HEK293 (cell line): ENCODE measurements at regions not wholly inside any gene's neighbourhood (a gene's known extent, or its start where the extent isn't known, plus 50 kb on each side); places are given as distances from the start of the nearest gene placed in this dataset.

Experiments
- CTCF ChIA-PET: fragments of 350-600 bp; formaldehyde crosslinking; extraction: SDS; loops from one replicate; lab custom pipeline; 2021; ENCODE audit warnings: antibody characterized with exemption; lab: Yijun Ruan, JAX
- POLR2A ChIA-PET: fragments of 300-600 bp; formaldehyde crosslinking; extraction: SDS; loops from one replicate; lab custom pipeline; 2020; ENCODE audit warnings: antibody characterized with exemption, inconsistent platforms; lab: Yijun Ruan, JAX
- H3K27ac ChIP-seq: fragments of 200-500 bp; sonication (Bioruptor generic); 2 replicates; pipeline ENCODE4 v1.5.1; 2014; ENCODE audit warnings: low read depth, low read length, control low read depth, inconsistent platforms; ENCODE audit errors: extremely low read depth
- H3K36me3 ChIP-seq, 2 experiments: fragments of 200-500 bp in 1 of 2; sonication (Bioruptor generic) in 1 of 2; 1 replicate in 1 of 2; 2 replicates in 1 of 2; pipeline ENCODE4 v1.5.1; 2014 to 2017; ENCODE audit warnings: inconsistent platforms in 2 of 2, low read length in 2 of 2; ENCODE audit not compliant: control insufficient read depth in 2 of 2, insufficient read depth in 1 of 2
- H3K4me1 ChIP-seq: fragments of 200-500 bp; sonication (Bioruptor generic); 2 replicates; pipeline ENCODE4 v1.5.1; 2014; ENCODE audit warnings: mild to moderate bottlenecking, low read length, inconsistent platforms; ENCODE audit not compliant: control insufficient read depth, insufficient read depth
- H3K4me3 ChIP-seq: 2 replicates; pipeline ENCODE4 v1.5.1; 2011; ENCODE audit warnings: low read depth, mild to moderate bottlenecking, control low read depth, low read length, moderate library complexity
- H3K9me3 ChIP-seq: fragments of 200-500 bp; sonication (Bioruptor generic); 2 replicates; pipeline ENCODE4 v1.5.1; 2014; ENCODE audit warnings: low read depth, low read length, inconsistent platforms; ENCODE audit not compliant: control insufficient read depth, insufficient read depth
- GLI4 ChIP-seq: fragments of 450-650 bp; formaldehyde crosslinking; IDR thresholded peaks from 2 replicates; pipeline ENCODE4 v1.5.1; 2016; ENCODE audit warnings: missing biosample characterization, missing genetic modification characterization
- OVOL3 ChIP-seq: fragments of 450-650 bp; formaldehyde crosslinking; IDR thresholded peaks from 2 replicates; pipeline ENCODE4 v1.5.1; 2016; ENCODE audit warnings: missing biosample characterization, missing genetic modification characterization
- TSHZ1 ChIP-seq: fragments of 450-650 bp; formaldehyde crosslinking; IDR thresholded peaks from 2 replicates; pipeline ENCODE4 v1.5.1; 2016; ENCODE audit warnings: missing biosample characterization, missing genetic modification characterization, borderline replicate concordance
- YY2 ChIP-seq: fragments of 450-650 bp; formaldehyde crosslinking; IDR thresholded peaks from 2 replicates; pipeline ENCODE4 v1.5.1; 2016; ENCODE audit warnings: missing biosample characterization, missing genetic modification characterization
- ZFP3 ChIP-seq: fragments of 450-650 bp; formaldehyde crosslinking; IDR thresholded peaks from 2 replicates; pipeline ENCODE4 v1.5.1; 2016; ENCODE audit warnings: low read depth, missing biosample characterization, missing genetic modification characterization
- ZNF211 ChIP-seq: fragments of 450-650 bp; formaldehyde crosslinking; IDR thresholded peaks from 2 replicates; pipeline ENCODE4 v1.5.1; 2016; ENCODE audit warnings: low read depth, missing biosample characterization, missing genetic modification characterization
- ZNF239 ChIP-seq: fragments of 450-650 bp; formaldehyde crosslinking; IDR thresholded peaks from 2 replicates; pipeline ENCODE4 v1.5.1; 2016; ENCODE audit warnings: missing biosample characterization, missing genetic modification characterization
- ZNF274 ChIP-seq, 2 experiments: fragments of 200-500 bp in 1 of 2; fragments of 450-650 bp in 1 of 2; sonication (Bioruptor generic) in 1 of 2; formaldehyde crosslinking in 1 of 2; IDR thresholded peaks; 2 replicates each; pipeline versions ENCODE4 v1.5.1 to v1.6.1; 2014 to 2016; ENCODE audit warnings: borderline replicate concordance in 1 of 2, inconsistent platforms in 1 of 2, low read length in 1 of 2, missing biosample characterization in 1 of 2, missing genetic modification characterization in 1 of 2
- ZNF280C ChIP-seq: fragments of 450-650 bp; formaldehyde crosslinking; IDR thresholded peaks from 2 replicates; pipeline ENCODE4 v1.5.1; 2016; ENCODE audit warnings: missing biosample characterization, missing genetic modification characterization
- ZNF292 ChIP-seq: fragments of 450-650 bp; formaldehyde crosslinking; IDR thresholded peaks from 2 replicates; pipeline ENCODE4 v1.5.1; 2016; ENCODE audit warnings: low read depth, missing biosample characterization, missing genetic modification characterization, borderline replicate concordance
- ZNF501 ChIP-seq: fragments of 450-650 bp; formaldehyde crosslinking; IDR thresholded peaks from 2 replicates; pipeline ENCODE4 v1.5.1; 2016; ENCODE audit warnings: missing biosample characterization, missing genetic modification characterization
- ZNF585B ChIP-seq: fragments of 450-650 bp; formaldehyde crosslinking; IDR thresholded peaks from 2 replicates; pipeline ENCODE4 v1.5.1; 2016; ENCODE audit warnings: missing biosample characterization, missing genetic modification characterization
- ZNF660 ChIP-seq: fragments of 450-650 bp; IDR thresholded peaks from 2 replicates; pipeline ENCODE4 v1.5.1; 2018; ENCODE audit warnings: missing biosample characterization, mild to moderate bottlenecking, missing genetic modification characterization
- ZNF747 ChIP-seq: fragments of 450-650 bp; formaldehyde crosslinking; IDR thresholded peaks from 2 replicates; pipeline ENCODE4 v1.5.1; 2016; ENCODE audit warnings: missing biosample characterization, missing genetic modification characterization
- ZXDB ChIP-seq: fragments of 450-650 bp; formaldehyde crosslinking; IDR thresholded peaks from 2 replicates; pipeline ENCODE4 v1.5.1; 2016; ENCODE audit warnings: missing biosample characterization, missing genetic modification characterization
- TF ChIP-seq, protein P1 (sequence below): fragments of 450-650 bp; formaldehyde crosslinking; IDR thresholded peaks from 2 replicates; pipeline ENCODE4 v1.5.1; 2016; ENCODE audit warnings: missing biosample characterization, missing genetic modification characterization
- TF ChIP-seq, protein P2 (sequence below): fragments of 450-650 bp; formaldehyde crosslinking; IDR thresholded peaks from 2 replicates; pipeline ENCODE4 v1.5.1; 2017; ENCODE audit warnings: missing biosample characterization, missing genetic modification characterization
- TF ChIP-seq, protein P3 (sequence below): fragments of 450-650 bp; IDR thresholded peaks from 2 replicates; pipeline ENCODE4 v1.5.1; 2018; ENCODE audit warnings: missing biosample characterization, mild to moderate bottlenecking, missing genetic modification characterization
- TF ChIP-seq, protein P4 (sequence below): fragments of 450-650 bp; formaldehyde crosslinking; IDR thresholded peaks from 2 replicates; pipeline ENCODE4 v1.5.1; 2016; ENCODE audit warnings: missing biosample characterization, missing genetic modification characterization, borderline replicate concordance

- Histone ChIP-seq H3K9me3 (no peaks in the 10 kb centered on the region), H3K36me3 (no peaks in the 10 kb centered on the region), H3K4me1 (no peaks in the 10 kb centered on the region), H3K27ac (no peak overlapping the region), H3K4me3 (no peak overlapping the region)
- no peak for TF ChIP-seq ZFP3 (tag by site-specific recombination)
- TF ChIP-seq ZNF211 (tag by site-specific recombination) = no peak
- no peak for TF ChIP-seq ZNF274 (IDR thresholded peaks at IDR 0.05; ENCODE audit: low read length)
- no peak for TF ChIP-seq ZNF274 (tag by site-specific recombination; IDR thresholded peaks at IDR 0.05; ENCODE audit: borderline replicate concordance)
- no peak for TF ChIP-seq ZNF280C (tag by site-specific recombination)
- TF ChIP-seq ZXDB (tag by site-specific recombination) = no peak
- TF ChIP-seq, protein P1, sequence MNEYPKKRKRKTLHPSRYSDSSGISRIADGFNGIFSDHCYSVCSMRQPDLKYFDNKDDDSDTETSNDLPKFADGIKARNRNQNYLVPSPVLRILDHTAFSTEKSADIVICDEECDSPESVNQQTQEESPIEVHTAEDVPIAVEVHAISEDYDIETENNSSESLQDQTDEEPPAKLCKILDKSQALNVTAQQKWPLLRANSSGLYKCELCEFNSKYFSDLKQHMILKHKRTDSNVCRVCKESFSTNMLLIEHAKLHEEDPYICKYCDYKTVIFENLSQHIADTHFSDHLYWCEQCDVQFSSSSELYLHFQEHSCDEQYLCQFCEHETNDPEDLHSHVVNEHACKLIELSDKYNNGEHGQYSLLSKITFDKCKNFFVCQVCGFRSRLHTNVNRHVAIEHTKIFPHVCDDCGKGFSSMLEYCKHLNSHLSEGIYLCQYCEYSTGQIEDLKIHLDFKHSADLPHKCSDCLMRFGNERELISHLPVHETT (tag by site-specific recombination) = no peak
- TF ChIP-seq, protein P2, sequence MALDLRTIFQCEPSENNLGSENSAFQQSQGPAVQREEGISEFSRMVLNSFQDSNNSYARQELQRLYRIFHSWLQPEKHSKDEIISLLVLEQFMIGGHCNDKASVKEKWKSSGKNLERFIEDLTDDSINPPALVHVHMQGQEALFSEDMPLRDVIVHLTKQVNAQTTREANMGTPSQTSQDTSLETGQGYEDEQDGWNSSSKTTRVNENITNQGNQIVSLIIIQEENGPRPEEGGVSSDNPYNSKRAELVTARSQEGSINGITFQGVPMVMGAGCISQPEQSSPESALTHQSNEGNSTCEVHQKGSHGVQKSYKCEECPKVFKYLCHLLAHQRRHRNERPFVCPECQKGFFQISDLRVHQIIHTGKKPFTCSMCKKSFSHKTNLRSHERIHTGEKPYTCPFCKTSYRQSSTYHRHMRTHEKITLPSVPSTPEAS (tag by site-specific recombination) = no peak
- no peak for TF ChIP-seq YY2 (tag by site-specific recombination)
- no peak for TF ChIP-seq ZNF747
- TF ChIP-seq GLI4 (tag by site-specific recombination) = no peak
- no peak for TF ChIP-seq OVOL3
- no peak for TF ChIP-seq TSHZ1 (tag by site-specific recombination)
- TF ChIP-seq ZNF292 (tag by site-specific recombination) = no peak
- TF ChIP-seq, protein P3, sequence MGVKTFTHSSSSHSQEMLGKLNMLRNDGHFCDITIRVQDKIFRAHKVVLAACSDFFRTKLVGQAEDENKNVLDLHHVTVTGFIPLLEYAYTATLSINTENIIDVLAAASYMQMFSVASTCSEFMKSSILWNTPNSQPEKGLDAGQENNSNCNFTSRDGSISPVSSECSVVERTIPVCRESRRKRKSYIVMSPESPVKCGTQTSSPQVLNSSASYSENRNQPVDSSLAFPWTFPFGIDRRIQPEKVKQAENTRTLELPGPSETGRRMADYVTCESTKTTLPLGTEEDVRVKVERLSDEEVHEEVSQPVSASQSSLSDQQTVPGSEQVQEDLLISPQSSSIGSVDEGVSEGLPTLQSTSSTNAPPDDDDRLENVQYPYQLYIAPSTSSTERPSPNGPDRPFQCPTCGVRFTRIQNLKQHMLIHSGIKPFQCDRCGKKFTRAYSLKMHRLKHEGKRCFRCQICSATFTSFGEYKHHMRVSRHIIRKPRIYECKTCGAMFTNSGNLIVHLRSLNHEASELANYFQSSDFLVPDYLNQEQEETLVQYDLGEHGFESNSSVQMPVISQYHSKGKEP (tag by site-specific recombination) = no peak
- no peak for TF ChIP-seq ZNF585B (tag by site-specific recombination)
- TF ChIP-seq ZNF660 (tag by site-specific recombination) = no peak
- TF ChIP-seq ZNF501 (tag by site-specific recombination) = no peak
- no peak for TF ChIP-seq ZNF239 (tag by site-specific recombination)
- TF ChIP-seq, protein P4, sequence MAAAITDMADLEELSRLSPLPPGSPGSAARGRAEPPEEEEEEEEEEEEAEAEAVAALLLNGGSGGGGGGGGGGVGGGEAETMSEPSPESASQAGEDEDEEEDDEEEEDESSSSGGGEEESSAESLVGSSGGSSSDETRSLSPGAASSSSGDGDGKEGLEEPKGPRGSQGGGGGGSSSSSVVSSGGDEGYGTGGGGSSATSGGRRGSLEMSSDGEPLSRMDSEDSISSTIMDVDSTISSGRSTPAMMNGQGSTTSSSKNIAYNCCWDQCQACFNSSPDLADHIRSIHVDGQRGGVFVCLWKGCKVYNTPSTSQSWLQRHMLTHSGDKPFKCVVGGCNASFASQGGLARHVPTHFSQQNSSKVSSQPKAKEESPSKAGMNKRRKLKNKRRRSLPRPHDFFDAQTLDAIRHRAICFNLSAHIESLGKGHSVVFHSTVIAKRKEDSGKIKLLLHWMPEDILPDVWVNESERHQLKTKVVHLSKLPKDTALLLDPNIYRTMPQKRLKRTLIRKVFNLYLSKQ (tag by site-specific recombination) = no peak
- CTCF ChIA-PET = interaction anchor here (0.6 kb wide), 1 partner anchor 81 kb away, joined by 4 read pairs; no protein-coding TSS in a partner anchor
- POLR2A ChIA-PET = no interaction called here
Measured at GRCh38 chr21:27219068-27219467, 252.2 kb upstream of the ADAMTS5 start.
